B cell (primary cell): ENCODE measurements at regions not wholly inside any gene's neighbourhood (a gene's known extent, or its start where the extent isn't known, plus 50 kb on each side); places are given as distances from the start of the nearest gene placed in this dataset.

Experiments
- EZH2 ChIP-seq: IDR thresholded peaks from 2 replicates; pipeline ENCODE4 v1.6.1; 2012; ENCODE audit warnings: borderline replicate concordance, low read depth, mild to moderate bottlenecking, moderate library complexity, low read length; ENCODE audit not compliant: insufficient read depth, poor library complexity, severe bottlenecking
- TF ChIP-seq, protein P1 (sequence below): fragments of 200-600 bp; IDR thresholded peaks from one replicate; pipeline ENCODE4 v1.8.0; 2022; ENCODE audit warnings: antibody characterized with exemption, mild to moderate bottlenecking

DNA sequence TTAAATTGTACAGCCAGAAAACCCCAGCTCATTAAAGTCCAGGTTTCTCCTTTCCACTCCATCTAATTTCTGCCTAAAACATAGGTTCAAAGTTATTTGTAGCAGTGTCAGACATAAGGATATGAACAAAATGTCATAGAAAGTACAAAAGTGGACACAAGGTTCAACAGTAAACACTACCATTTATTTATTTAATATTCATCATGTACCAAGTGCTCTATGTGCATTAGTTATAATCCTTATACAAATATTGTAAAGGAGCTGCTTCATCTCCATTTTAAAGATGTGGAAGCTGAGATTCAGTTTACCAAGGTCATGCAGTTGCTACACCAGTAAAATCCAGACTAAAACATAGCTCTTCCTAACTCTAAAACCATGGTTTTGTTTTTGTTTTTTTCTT lies 52.0 kb upstream of the CDK1 start:
- TF ChIP-seq, protein P1, sequence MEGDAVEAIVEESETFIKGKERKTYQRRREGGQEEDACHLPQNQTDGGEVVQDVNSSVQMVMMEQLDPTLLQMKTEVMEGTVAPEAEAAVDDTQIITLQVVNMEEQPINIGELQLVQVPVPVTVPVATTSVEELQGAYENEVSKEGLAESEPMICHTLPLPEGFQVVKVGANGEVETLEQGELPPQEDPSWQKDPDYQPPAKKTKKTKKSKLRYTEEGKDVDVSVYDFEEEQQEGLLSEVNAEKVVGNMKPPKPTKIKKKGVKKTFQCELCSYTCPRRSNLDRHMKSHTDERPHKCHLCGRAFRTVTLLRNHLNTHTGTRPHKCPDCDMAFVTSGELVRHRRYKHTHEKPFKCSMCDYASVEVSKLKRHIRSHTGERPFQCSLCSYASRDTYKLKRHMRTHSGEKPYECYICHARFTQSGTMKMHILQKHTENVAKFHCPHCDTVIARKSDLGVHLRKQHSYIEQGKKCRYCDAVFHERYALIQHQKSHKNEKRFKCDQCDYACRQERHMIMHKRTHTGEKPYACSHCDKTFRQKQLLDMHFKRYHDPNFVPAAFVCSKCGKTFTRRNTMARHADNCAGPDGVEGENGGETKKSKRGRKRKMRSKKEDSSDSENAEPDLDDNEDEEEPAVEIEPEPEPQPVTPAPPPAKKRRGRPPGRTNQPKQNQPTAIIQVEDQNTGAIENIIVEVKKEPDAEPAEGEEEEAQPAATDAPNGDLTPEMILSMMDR = no peak
- TF ChIP-seq EZH2 = no peak
